Activated CD4-positive, alpha-beta T cell treated with anti-CD3 and anti-CD28 coated beads, Interleukin-2, Interleukin-4, amounts not matched to agents 100 ng/mL and 50 ng/mL, durations not matched to agents 16 hours and 8 hours (primary cell): ENCODE measurements at regions not wholly inside any gene's neighbourhood (a gene's known extent, or its start where the extent isn't known, plus 50 kb on each side); places are given as distances from the start of the nearest gene placed in this dataset.

ENCODE experiments used
- DNase-seq: peaks from one replicate; pipeline ENCODE4 v3.0.0-alpha.2; 2020; ENCODE audit warnings: low spot score

DNA sequence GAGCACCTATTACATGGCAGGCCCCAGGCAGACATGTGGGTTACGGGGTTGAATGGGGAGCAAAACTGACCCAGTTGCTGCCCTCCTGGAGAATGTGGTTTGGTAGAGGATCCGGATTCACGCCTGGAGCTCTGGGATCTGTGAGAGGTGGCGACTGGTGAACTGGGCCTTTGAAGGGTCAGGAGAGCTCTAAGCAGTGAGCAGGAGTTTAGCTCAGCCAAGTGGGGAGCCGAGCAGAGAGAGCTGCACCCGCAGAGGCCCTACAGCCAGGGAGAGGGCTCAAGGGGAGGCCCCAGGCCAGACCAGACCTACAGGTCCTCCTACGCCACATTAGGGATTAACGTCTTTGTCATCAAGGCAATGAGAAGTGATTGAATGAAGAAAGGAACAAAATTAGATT is 179.8 kb upstream of the TLE3 start:
- no peak for DNase-seq

GRCh38 chr15:70276401-70276800 is 178.7 kb upstream of the TLE3 start:
- DNase-seq = no peak

DNA sequence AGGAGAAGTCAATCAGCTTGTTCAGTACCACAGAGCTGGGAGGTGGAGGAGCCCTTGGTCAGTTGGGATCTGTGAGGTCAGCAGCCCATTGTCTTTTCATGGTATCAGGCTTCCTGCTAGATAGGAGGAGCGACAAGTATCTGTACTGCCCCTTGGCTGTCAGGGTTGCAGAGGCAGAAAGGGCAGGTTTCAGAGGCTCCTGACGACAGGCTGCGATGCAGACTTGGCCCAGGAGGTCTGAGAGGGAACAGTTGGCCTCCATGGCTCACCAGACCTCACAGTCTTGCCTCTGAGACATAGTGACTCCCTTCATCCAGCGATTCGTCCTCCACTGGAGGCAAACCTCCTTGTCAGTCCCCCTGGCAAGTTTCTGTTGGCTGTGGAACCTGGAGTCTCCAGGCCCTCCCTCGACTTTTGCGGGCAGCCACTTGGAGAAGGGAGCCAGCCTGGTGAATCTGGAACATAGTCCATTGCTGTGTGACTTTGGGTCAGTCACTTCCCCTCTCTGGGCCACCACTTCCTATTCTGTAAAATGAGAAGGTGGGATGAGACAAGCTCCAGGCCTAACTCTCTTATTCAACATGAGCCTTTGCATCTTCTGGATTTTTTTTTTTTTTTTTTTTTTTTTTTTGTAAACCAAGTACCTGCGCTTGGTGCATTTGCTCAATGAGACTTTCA is 177.9 kb upstream of the TLE3 start:
- no peak for DNase-seq

DNA sequence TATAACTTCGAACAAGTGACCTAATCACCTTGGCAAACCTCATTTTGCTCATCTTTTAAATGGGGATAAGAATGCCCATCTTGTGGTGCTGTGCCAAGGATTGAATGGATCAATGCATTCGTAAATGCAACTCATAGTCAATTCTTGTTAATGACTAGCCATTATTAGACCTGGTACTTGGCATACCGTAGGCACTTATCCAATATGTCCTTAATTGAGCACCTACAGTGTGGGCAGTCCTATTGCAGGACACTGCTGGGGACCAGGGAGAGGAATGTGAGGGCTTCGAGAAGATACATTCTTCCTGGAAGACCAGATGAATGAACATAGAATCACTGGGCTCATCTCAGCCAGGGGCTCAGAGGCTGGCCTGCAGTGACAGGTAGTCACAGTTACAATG is 177.2 kb upstream of the TLE3 start:
- DNase-seq = no peak

DNA sequence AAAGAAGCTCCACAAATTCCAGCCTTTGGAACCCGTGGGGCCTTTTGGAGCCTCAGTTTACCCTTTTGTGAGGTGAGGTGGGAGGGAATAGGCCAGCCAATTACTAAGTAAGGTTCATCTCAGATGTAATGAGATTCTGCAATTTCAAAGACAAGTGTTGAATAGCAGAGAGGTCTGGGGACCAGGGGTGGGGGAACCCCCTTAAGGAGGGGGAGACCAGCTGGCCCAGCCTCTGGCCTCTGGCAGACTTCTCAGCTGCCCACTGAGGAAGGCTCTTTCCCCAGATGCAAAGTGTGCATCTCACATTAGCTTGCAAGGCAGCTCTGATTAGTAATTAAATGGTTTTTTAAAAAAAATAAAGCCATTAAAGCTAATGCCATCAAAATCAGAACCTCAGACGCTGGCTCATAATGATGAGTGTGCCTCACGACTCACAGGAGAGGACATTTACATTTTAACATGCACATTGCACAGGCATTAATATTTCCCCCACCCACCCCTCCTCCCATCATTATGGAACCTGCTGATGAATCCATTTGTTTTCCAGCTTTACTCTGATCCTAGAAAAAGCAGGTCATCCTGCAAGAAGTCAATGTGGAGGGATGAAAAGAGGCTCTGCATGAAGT is 176.7 kb upstream of the TLE3 start:
- DNase-seq = no peak

DNA sequence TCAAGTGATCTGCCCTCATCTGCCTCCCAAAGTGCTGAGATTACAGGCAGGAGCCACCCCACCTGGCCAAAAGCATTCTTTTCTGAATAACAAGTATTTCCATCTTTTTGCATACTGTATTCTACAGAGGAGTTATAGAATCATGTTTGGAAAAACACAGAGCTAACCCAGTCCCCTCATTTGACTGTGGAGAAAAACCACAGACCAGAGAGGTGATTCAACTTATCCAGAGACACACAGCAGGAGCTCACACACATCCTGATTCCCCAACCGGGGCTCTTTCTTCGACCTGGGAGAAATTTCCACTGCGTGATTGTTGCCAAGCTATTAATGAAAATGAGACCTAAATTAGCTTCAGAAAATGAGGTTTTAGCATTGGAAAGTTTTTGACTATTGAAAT is 176.1 kb upstream of the TLE3 start:
- DNase-seq = no peak

- DNase-seq = no peak
These were observed 175.0 kb upstream of the TLE3 start for GRCh38 chr15:70272565-70273355.

GRCh38 chr15:70271422-70272088 is 173.8 kb upstream of the TLE3 start:
- no peak for DNase-seq

DNA sequence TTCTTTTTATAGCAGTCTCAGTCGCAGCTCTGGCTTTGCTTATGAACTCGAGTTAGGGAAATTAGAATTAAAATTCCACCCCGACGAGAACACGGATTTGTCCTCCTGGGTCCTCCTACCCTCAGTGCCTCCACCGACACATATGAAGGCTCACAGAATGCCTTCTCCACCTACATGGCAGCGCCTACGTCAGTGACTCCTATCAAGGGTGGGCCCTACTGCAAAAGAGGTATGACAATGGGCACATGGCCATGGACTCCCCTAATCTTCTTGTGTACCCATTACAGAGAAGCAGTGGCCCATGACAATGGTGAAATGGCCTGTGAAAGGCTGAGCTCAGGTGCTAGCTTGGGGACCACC is 173.0 kb upstream of the TLE3 start:
- no peak for DNase-seq

DNA sequence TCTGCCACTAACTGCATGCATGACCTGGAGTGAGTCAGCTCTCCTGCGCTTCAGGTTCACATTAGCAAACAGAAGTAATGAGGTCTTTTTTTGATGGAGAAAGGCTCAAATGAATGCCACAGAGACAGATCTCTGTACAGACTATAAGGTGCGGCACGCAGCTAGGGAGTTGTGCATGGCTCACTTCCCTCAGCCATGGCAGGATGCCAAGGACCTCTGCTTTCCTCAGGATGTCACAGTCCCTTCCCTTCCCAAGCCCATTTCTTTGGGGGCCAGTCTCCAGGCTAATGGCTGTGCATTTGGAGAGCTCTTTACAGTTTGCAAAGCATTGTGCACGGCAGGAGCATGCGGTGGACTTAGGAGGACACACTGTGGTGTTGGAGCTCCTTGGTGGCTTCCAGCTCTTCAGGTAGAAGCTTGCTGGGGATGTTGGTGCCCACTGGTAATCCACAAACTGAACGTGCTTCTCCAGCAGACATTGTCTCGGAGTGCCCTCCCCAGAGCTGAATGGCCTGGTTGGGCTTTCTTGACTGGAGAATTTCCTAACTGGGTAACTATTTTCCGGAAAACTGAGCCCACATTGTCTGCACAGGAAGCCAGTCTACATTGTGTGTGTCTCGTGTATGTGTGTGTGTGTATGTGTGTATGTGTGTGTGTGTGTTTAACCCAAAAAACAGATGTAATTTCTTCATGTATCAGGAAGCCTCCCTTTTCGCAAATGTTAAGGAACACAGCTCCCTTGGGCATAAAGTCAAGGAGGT is 172.5 kb upstream of the TLE3 start:
- DNase-seq = no peak

- no peak for DNase-seq
These were observed 171.7 kb upstream of the TLE3 start for GRCh38 chr15:70269311-70269911.

DNA sequence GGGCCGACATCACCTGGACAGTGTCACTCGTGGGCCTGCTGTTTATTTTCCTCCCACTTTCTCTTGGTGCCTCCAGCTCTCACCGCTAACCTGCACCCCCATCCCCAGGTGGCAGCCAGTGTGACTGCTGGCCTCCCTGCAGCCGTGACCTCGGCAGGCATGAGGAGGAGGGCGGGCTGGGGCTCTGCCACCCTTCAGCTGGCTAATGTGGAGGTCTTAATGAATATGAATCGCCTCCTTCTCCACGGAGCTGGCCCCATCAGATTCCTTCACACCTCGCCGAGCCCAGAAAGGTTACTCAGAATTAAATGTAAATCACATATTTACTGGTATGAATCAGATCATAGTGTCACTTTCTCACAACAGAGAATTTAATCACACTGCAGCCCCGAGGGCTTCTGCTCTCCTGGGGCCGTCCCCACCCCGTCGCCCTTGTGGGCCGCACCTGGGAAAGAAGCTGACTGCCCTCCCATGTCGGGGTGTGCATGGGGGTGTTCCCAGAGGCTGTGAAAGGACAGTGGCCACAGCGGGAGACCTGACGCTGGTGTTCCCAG is 171.1 kb upstream of the TLE3 start:
- no peak for DNase-seq

DNA sequence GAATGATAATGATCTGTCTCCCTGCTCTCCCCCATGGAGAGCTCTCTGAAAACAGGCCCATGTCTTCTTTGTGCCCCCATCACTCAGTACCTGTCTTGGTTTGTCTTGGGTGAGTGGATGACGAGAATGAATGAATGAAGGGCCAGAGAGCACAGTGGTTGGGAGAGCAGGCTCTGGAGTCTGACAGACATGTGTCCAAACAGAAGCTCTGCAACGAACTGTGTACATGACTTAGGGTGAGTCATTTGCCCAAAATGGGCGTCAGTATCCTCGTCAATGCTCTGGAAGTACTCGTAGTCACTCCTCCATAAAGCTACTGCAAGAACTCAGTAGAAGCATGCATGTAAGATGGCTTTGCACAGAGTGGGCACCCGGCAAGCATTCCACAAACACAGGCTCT is 170.2 kb upstream of the TLE3 start:
- DNase-seq = no peak

- no peak for DNase-seq
These were observed 169.6 kb upstream of the TLE3 start for GRCh38 chr15:70267306-70267705.

GRCh38 chr15:70266412-70267121 is 168.8 kb upstream of the TLE3 start:
- no peak for DNase-seq

DNA sequence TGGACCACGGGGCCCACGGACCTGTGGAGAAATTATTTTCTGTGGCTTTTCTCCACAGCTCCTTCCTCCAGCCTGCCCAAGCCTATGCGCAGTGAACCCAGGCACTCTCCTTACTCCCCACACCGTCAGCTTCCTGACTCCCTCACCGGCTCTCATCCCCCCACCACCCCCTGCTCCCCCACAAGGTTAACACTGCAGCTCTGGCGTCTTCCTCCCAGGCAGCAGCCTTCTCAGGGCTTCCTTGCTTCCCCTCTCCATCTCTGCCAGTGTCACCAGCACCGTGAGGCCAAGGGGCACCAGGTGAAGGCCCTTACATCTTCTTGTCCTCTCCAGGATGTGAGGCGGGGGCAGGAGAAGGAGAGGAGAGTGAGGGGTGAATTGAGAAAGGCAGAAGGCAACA is 168.3 kb upstream of the TLE3 start:
- no peak for DNase-seq

DNA sequence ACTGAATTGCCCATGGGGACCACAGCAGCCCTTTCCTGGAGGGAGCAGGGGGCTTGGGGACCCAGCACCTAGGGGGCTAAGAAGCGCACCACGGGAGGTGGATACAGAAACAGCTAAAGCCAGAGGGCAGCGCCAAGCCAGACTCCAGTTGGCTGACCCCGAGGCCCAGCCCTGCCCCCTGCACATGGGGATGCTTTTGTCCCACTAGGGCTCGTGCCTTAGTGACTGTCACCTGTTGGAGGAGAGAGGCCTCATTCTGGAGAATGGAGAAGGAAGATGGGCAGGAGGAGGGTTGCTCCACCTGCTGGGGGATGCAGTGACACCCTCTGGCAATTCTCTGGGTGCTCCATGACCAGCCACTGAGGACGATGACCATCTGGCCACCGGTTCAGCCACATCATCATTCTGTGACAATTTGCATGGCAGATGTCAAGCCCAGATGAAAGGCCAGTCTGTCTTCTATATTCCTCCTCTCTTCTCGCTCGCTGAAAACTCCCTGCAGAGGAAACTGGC is 167.8 kb upstream of the TLE3 start:
- DNase-seq = no peak

DNA sequence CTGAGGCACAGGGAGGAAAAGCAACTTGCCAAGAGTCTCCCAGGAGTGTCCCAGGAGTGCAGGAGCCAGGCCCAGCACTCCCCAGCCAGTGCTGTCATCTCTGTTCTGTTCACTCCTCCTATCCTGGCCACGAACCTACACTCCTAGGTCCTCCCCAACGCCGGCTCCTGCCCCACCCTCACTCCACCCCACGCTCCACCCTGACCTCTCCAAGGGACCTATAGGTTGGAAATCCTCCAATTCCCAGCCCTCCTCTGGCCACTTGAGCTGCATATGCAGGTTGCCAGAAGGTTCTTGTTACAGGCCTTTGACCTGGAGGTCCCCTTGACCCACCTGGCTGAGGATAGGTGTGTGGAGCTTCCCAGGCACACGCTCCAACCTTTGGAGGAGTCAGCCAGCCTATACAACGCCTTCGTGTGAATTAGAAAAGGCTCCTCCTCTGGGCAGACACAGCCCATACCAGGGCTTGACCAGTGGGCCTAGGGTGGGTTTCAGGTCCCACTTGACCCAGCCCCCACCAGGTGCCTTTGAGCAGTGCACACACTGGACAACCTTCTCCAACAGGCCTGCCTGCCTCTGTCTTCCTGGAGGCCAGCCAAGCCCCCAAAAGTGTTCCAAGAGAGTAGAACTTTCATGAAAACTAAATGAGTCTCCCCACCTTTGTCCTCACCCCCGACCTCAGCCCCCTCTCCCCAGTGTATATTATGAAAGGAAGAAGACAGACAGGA is 167.2 kb upstream of the TLE3 start:
- no peak for DNase-seq

- no peak for DNase-seq
These were observed 166.4 kb upstream of the TLE3 start for GRCh38 chr15:70264014-70264582.
